ENCODE measurements at regions not wholly inside any gene's neighbourhood (a gene's known extent, or its start where the extent isn't known, plus 50 kb on each side); places are given as distances from the start of the nearest gene placed in this dataset.

DNA sequence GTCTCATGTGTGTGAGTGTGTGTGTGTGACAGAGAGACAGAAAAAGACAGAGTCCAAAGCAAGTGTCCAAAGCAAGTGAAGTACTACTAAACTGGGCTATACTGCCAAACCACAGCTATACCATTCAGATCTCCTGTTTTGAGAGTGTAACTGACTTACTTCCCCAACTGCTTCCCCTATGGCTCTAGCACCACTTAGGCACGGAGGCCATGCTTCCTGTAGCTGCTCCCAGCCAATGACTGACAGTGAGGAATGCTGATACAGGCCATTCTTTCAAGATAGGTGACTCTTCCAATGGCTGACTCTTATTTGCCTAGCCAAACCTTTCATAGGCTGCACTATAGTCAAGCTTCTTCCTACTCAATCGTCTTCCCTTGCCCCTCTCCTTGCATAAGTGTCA, 393.2 kb downstream of the BCAT1 start:
- H3K36me3 ChIP-seq (ENCODE audit: control insufficient read depth, insufficient read depth, low read length) = no peaks in the 10 kb centered on the region
- no peak overlapping the region for H3K4me3 ChIP-seq (ENCODE audit: low read depth, low read length)
- DNase-seq (ENCODE audit: low read depth) = no peak
- no peaks in the 10 kb centered on the region for H3K27me3 ChIP-seq (ENCODE audit: control insufficient read depth, insufficient read depth, low read length)
- TF ChIP-seq, protein P1, sequence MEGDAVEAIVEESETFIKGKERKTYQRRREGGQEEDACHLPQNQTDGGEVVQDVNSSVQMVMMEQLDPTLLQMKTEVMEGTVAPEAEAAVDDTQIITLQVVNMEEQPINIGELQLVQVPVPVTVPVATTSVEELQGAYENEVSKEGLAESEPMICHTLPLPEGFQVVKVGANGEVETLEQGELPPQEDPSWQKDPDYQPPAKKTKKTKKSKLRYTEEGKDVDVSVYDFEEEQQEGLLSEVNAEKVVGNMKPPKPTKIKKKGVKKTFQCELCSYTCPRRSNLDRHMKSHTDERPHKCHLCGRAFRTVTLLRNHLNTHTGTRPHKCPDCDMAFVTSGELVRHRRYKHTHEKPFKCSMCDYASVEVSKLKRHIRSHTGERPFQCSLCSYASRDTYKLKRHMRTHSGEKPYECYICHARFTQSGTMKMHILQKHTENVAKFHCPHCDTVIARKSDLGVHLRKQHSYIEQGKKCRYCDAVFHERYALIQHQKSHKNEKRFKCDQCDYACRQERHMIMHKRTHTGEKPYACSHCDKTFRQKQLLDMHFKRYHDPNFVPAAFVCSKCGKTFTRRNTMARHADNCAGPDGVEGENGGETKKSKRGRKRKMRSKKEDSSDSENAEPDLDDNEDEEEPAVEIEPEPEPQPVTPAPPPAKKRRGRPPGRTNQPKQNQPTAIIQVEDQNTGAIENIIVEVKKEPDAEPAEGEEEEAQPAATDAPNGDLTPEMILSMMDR (IDR thresholded peaks at IDR 0.05; ENCODE audit: insufficient read depth, low read length, poor library complexity, severe bottlenecking) = no peak

DNA sequence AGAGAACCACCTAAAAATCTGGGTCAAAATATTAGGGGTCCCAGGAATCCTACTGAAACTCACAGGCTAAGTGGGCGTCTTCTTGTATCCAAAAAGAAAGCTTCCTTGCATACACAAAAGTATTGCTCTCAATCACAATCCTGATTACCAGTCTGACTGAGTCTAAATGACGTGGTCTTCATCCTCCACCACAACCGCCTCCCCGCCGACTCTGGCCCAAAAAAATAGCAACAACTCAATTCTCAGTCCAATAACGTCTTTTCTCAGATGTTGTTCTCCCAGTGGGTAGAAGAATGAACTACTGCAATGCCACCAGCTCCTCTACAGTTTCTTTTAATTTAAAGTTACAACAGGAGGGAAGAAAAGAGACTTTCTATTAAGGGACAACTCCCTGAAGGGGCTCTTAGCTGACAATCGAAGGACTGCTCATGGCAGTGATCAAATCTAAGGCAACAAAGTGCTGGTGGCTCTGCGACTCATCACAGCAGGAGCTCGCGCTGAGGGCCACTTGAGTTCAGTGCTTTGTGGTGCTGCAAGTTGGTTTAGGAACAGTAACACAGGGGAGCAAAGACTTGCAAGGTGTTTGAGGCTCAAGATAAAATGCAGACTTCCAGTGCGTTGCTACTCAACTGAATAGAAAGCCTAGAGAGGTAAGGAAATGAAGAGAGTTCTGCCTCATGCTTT, 394.1 kb downstream of the BCAT1 start:
- Histone ChIP-seq H3K27me3 (ENCODE audit: control insufficient read depth, insufficient read depth, low read length) (no peaks in the 10 kb centered on the region), H3K4me3 (ENCODE audit: low read depth, low read length) (no peak overlapping the region), H3K36me3 (ENCODE audit: control insufficient read depth, insufficient read depth, low read length) (no peaks in the 10 kb centered on the region)
- TF ChIP-seq, protein P1 (IDR thresholded peaks at IDR 0.05; ENCODE audit: insufficient read depth, low read length, poor library complexity, severe bottlenecking) = no peak
- DNase-seq (ENCODE audit: low read depth) = no peak

DNA sequence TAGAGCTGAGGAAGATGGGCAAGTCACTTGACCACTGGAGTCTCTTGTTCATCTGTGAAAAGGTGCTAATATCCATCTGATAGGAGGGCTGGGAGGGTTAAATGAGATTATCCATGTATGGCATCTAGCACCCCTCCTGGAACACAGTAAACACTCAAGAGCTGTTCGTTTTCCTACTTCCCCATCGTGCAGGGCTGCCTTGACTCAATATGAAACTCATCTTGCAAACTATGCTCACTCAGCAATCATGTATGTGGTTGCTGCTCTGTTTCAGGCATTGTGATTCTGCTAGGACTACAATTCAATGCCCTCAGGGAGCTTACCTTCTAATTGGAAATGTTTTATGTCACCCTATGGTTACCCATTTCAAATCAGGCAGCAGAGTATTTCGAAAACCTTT, 395.6 kb downstream of the BCAT1 start:
- DNase-seq (ENCODE audit: low read depth) = no peak
- Histone ChIP-seq H3K27me3 (ENCODE audit: control insufficient read depth, insufficient read depth, low read length) (no peaks in the 10 kb centered on the region), H3K4me3 (ENCODE audit: low read depth, low read length) (no peak overlapping the region), H3K36me3 (ENCODE audit: control insufficient read depth, insufficient read depth, low read length) (no peaks in the 10 kb centered on the region)
- TF ChIP-seq, protein P1 (IDR thresholded peaks at IDR 0.05; ENCODE audit: insufficient read depth, low read length, poor library complexity, severe bottlenecking) = no peak

DNA sequence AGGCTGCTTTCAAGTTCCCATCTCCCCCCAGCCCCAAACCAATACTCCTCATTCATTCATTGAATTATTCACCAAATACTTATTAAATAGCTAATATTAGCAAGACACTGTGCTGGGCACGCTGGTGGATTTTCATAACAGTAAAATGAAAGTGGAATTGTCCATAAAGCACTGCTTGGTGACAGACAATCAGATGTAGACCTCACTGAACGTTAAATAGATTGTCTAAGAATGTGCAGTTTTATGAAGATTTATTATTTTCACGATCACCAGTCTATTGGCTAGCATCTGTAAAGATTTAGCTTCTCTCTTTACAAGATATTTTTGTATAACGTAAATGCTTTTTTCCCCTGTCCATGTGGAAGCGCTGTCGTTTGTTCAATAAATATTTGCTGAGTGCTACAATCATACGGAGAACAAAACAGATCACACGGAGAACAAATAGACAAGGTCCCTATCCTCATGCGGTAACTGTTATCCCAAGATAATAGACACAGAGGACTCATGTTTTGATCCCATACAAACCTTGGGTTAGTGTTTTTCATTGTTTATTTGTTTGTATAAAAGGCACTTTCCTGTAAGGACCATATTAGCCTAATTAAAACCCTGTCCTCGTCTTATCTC, 397.6 kb downstream of the BCAT1 start:
- TF ChIP-seq, protein P1 (IDR thresholded peaks at IDR 0.05; ENCODE audit: insufficient read depth, low read length, poor library complexity, severe bottlenecking) = no peak
- Histone ChIP-seq H3K36me3 (ENCODE audit: control insufficient read depth, insufficient read depth, low read length) (no peaks in the 10 kb centered on the region), H3K4me3 (ENCODE audit: low read depth, low read length) (no peak overlapping the region), H3K27me3 (ENCODE audit: control insufficient read depth, insufficient read depth, low read length) (no peaks in the 10 kb centered on the region)
- no peak for DNase-seq (ENCODE audit: low read depth)

DNA sequence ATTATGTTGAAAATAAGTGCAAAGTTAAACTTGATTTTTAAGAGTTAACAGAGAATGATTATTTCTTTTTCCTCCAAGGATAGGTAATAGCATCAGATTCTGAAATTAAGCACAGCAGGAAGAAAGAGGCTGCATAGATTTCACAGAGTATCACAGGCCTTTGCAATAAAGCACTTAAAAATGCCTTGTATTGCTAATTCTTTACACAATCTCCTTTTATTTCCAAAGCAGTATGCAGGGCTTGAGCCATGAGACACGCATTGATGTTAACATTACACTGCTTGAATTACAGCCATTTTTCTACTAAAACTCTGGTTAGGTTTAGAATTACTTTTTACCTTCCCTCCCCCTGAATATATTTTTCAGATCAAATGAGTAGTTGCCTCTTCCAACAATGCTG, 398.3 kb downstream of the BCAT1 start:
- TF ChIP-seq, protein P1 (IDR thresholded peaks at IDR 0.05; ENCODE audit: insufficient read depth, low read length, poor library complexity, severe bottlenecking) = no peak

DNA sequence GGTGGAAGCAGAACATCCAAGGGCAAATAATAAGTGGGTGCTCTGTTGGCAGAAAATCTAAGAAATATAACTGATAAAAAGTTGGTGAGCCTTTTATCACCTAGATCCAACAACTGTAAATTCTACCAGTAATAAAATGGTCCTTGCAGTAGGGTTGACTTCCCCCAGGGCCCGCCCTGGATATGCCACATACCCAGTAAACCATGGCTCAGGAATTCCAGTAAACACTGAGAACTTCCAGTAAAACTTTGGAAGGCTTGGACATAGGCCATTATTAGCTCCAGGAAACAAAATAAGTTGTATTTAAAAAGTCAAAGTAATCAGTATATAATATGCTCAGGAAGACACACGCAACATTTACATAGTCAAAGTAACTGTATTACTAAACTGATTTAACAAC, 402.2 kb downstream of the BCAT1 start:
- no peaks in the 10 kb centered on the region for H3K36me3 ChIP-seq (ENCODE audit: control insufficient read depth, insufficient read depth, low read length)
- TF ChIP-seq, protein P1 (IDR thresholded peaks at IDR 0.05; ENCODE audit: insufficient read depth, low read length, poor library complexity, severe bottlenecking) = no peak
- no peaks in the 10 kb centered on the region for H3K27me3 ChIP-seq (ENCODE audit: control insufficient read depth, insufficient read depth, low read length)
- no peak overlapping the region for H3K4me3 ChIP-seq (ENCODE audit: low read depth, low read length)
- DNase-seq (ENCODE audit: low read depth) = no peak

More for the DNA sequence above, 398.3 kb downstream of the BCAT1 start:
- no peaks in the 10 kb centered on the region for H3K36me3 ChIP-seq (ENCODE audit: control insufficient read depth, insufficient read depth, low read length)
- no peak for DNase-seq (ENCODE audit: low read depth)
- H3K4me3 ChIP-seq (ENCODE audit: low read depth, low read length) = no peak overlapping the region
- H3K27me3 ChIP-seq (ENCODE audit: control insufficient read depth, insufficient read depth, low read length) = no peaks in the 10 kb centered on the region

Measured in kidney epithelial cell (primary cell).